Caco-2 (cell line): ENCODE measurements at regions not wholly inside any gene's neighbourhood (a gene's known extent, or its start where the extent isn't known, plus 50 kb on each side); places are given as distances from the start of the nearest gene placed in this dataset.

Experiments used
- BruUV-seq: library from RNA; stranded (reverse); fragments of 400-500 nt; replicated peaks from 2 replicates; lab custom pipeline; 2021; lab: Mats Ljungman, UMichigan
- CTCF ChIA-PET: fragments of 300-600 bp; sonication (Branson Sonifier 250); formaldehyde crosslinking; loops from one replicate; lab custom pipeline; 2022; ENCODE audit warnings: antibody characterized with exemption; lab: Charles Lee
- POLR2A ChIA-PET: fragments of 300-600 bp; sonication (Branson Sonifier 250); formaldehyde crosslinking; loops from one replicate; lab custom pipeline; 2022; ENCODE audit warnings: antibody characterized with exemption; lab: Charles Lee
- DNase-seq, 2 experiments: peaks; one replicate each; pipeline versions ENCODE4 v3.0.0 to v3.0.0-alpha.2; 2020 to 2022
- H3K27me3 ChIP-seq: replicated peaks from 2 replicates; pipeline ENCODE4 v1.6.0; 2011; ENCODE audit warnings: low read length; ENCODE audit not compliant: control insufficient read depth, insufficient read depth
- H3K36me3 ChIP-seq: 2 replicates; pipeline ENCODE4 v1.5.1; 2011; ENCODE audit warnings: low read length; ENCODE audit not compliant: control insufficient read depth, insufficient read depth
- H3K4me1 ChIP-seq: fragments of 250-450 bp; sonication (Bioruptor Pico); 2 replicates; pipeline ENCODE4 v1.5.1; 2020; ENCODE audit warnings: mild to moderate bottlenecking
- H3K4me3 ChIP-seq: 2 replicates; pipeline ENCODE4 v1.5.1; 2011; ENCODE audit warnings: low read depth, mild to moderate bottlenecking, control low read depth, low read length
- H3K9me3 ChIP-seq: fragments of 250-450 bp; sonication (Bioruptor Pico); 2 replicates; pipeline ENCODE4 v1.5.1; 2020; ENCODE audit warnings: mild to moderate bottlenecking, moderate library complexity
- H3K27ac Mint-ChIP-seq: one replicate; pipeline ENCODE4 v1.8.0; 2022; ENCODE audit warnings: mixed read lengths; ENCODE audit not compliant: unreplicated experiment
- H3K27me3 Mint-ChIP-seq: one replicate; pipeline ENCODE4 v1.8.0; 2022; ENCODE audit warnings: mixed read lengths; ENCODE audit not compliant: insufficient read depth, unreplicated experiment
- H3K36me3 Mint-ChIP-seq: one replicate; pipeline ENCODE4 v1.8.0; 2022; ENCODE audit warnings: mild to moderate bottlenecking, mixed read lengths; ENCODE audit not compliant: insufficient read depth, unreplicated experiment
- H3K4me1 Mint-ChIP-seq: one replicate; pipeline ENCODE4 v1.8.0; 2022; ENCODE audit warnings: low read depth, mixed read lengths; ENCODE audit not compliant: unreplicated experiment
- H3K4me3 Mint-ChIP-seq: one replicate; pipeline ENCODE4 v1.8.0; 2022; ENCODE audit warnings: mild to moderate bottlenecking, moderate library complexity, mixed read lengths; ENCODE audit not compliant: unreplicated experiment
- H3K9me3 Mint-ChIP-seq: one replicate; pipeline ENCODE4 v1.8.0; 2022; ENCODE audit warnings: mixed read lengths; ENCODE audit not compliant: unreplicated experiment
- intact Hi-C: fragments of 100-400 bp; cut with micrococcal nuclease; formaldehyde crosslinking; loops from one replicate; pipeline ENCODE4 v1.10.0; 2022; ENCODE audit not compliant: unreplicated experiment
- TF ChIP-seq, protein P1 (sequence below), 2 experiments: fragments of 200-600 bp in 1 of 2; IDR thresholded peaks; 1 replicate in 1 of 2; 2 replicates in 1 of 2; pipeline versions ENCODE4 v1.5.1 to v1.8.0; 2011 to 2022; ENCODE audit warnings: antibody characterized with exemption in 1 of 2, control low read depth in 1 of 2, inconsistent platforms in 1 of 2, low read depth in 1 of 2, low read length in 1 of 2, mild to moderate bottlenecking in 1 of 2, moderate library complexity in 1 of 2; ENCODE audit not compliant: insufficient read depth in 1 of 2, severe bottlenecking in 1 of 2, unreplicated experiment in 1 of 2

GRCh38 chr3:157606011-157606851 lies 103.0 kb upstream of the VEPH1 start:
- no peaks in the 10 kb centered on the region for H3K9me3 ChIP-seq
- ChIA-PET CTCF (interaction anchor here (0.5 to 1.9 kb wide), 5 partner anchors 11 to 130 kb away, joined by 3 to 9 read pairs (median 4); no protein-coding TSS in a partner anchor), POLR2A (interaction anchor here (0.6 kb wide), 2 partner anchors 106 to 338 kb away, joined by 5 read pairs; no protein-coding TSS in a partner anchor)
- BruUV-seq = no TSS peak
- H3K27me3 Mint-ChIP-seq = no peaks in the 10 kb centered on the region
- 0 out of 2 replicates have a peak, but pooled peaks cover 5% of the 10 kb centered on the region for H3K4me1 ChIP-seq
- H3K27ac Mint-ChIP-seq = no peak overlapping the region
- no peaks in the 10 kb centered on the region for H3K9me3 Mint-ChIP-seq
- no peak overlapping the region for H3K4me3 ChIP-seq
- intact Hi-C loops = loop anchor here (2.0 kb wide), 1 partner anchor 829 kb away; no protein-coding TSS in a partner anchor
- peak; percentile 72 to 79 for DNase-seq
- H3K4me3 Mint-ChIP-seq = no peak overlapping the region
- no peaks in the 10 kb centered on the region for H3K36me3 Mint-ChIP-seq
- TF ChIP-seq, protein P1, sequence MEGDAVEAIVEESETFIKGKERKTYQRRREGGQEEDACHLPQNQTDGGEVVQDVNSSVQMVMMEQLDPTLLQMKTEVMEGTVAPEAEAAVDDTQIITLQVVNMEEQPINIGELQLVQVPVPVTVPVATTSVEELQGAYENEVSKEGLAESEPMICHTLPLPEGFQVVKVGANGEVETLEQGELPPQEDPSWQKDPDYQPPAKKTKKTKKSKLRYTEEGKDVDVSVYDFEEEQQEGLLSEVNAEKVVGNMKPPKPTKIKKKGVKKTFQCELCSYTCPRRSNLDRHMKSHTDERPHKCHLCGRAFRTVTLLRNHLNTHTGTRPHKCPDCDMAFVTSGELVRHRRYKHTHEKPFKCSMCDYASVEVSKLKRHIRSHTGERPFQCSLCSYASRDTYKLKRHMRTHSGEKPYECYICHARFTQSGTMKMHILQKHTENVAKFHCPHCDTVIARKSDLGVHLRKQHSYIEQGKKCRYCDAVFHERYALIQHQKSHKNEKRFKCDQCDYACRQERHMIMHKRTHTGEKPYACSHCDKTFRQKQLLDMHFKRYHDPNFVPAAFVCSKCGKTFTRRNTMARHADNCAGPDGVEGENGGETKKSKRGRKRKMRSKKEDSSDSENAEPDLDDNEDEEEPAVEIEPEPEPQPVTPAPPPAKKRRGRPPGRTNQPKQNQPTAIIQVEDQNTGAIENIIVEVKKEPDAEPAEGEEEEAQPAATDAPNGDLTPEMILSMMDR (IDR thresholded peaks at IDR 0.05; ENCODE audit: insufficient read depth in 1 of 2, low read depth in 1 of 2, low read length in 1 of 2, severe bottlenecking in 1 of 2, unreplicated experiment in 1 of 2) = peak; percentile 70 to 83
- H3K27me3 ChIP-seq = no peaks in the 10 kb centered on the region
- no peaks in the 10 kb centered on the region for H3K36me3 ChIP-seq
- no peaks in the 10 kb centered on the region for H3K4me1 Mint-ChIP-seq

GRCh38 chr3:157605356-157605755 lies 102.1 kb upstream of the VEPH1 start:
- CTCF ChIA-PET = interaction anchor here (1.7 to 1.9 kb wide), 2 partner anchors 73 to 95 kb away, joined by 8 to 9 read pairs; no protein-coding TSS in a partner anchor
- no TSS peak for BruUV-seq
- intact Hi-C loops = no loop called here

GRCh38 chr3:157602424-157602823 lies 99.2 kb upstream of the VEPH1 start:
- no peak overlapping the region for H3K4me3 Mint-ChIP-seq
- H3K36me3 ChIP-seq = no peaks in the 10 kb centered on the region
- no peak overlapping the region for H3K27ac Mint-ChIP-seq
- intact Hi-C loops = no loop called here
- H3K9me3 Mint-ChIP-seq = no peaks in the 10 kb centered on the region
- H3K4me3 ChIP-seq = no peak overlapping the region
- H3K9me3 ChIP-seq = no peaks in the 10 kb centered on the region
- H3K4me1 ChIP-seq = no peaks in the 10 kb centered on the region
- no peaks in the 10 kb centered on the region for H3K27me3 Mint-ChIP-seq
- CTCF ChIA-PET = no interaction called here
- no TSS peak for BruUV-seq
- H3K36me3 Mint-ChIP-seq = no peaks in the 10 kb centered on the region
- DNase-seq = no peak
- H3K4me1 Mint-ChIP-seq = no peaks in the 10 kb centered on the region
- no peaks in the 10 kb centered on the region for H3K27me3 ChIP-seq
- POLR2A ChIA-PET = no interaction called here
- TF ChIP-seq, protein P1 (IDR thresholded peaks at IDR 0.05; ENCODE audit: insufficient read depth in 1 of 2, low read depth in 1 of 2, low read length in 1 of 2, severe bottlenecking in 1 of 2, unreplicated experiment in 1 of 2) = no peak

More at GRCh38 chr3:157605356-157605755, 102.1 kb upstream of the VEPH1 start:
- Mint-ChIP-seq H3K4me1 (no peaks in the 10 kb centered on the region), H3K4me3 (no peak overlapping the region), H3K27me3 (no peaks in the 10 kb centered on the region), H3K9me3 (no peaks in the 10 kb centered on the region), H3K36me3 (no peaks in the 10 kb centered on the region), H3K27ac (no peak overlapping the region)
- Histone ChIP-seq H3K9me3 (no peaks in the 10 kb centered on the region), H3K36me3 (no peaks in the 10 kb centered on the region), H3K4me3 (no peak overlapping the region), H3K27me3 (no peaks in the 10 kb centered on the region), H3K4me1 (0 out of 2 replicates have a peak, but pooled peaks cover 5% of the 10 kb centered on the region)
- TF ChIP-seq, protein P1 (IDR thresholded peaks at IDR 0.05; ENCODE audit: insufficient read depth in 1 of 2, low read depth in 1 of 2, low read length in 1 of 2, severe bottlenecking in 1 of 2, unreplicated experiment in 1 of 2) = no peak
- DNase-seq = no peak
- POLR2A ChIA-PET = interaction anchor here (0.6 kb wide), 1 partner anchor 339 kb away, joined by 5 read pairs; no protein-coding TSS in a partner anchor
